Adrenal gland (tissue), 9 donors: ENCODE measurements at regions not wholly inside any gene's neighbourhood (a gene's known extent, or its start where the extent isn't known, plus 50 kb on each side); places are given as distances from the start of the nearest gene placed in this dataset.

Experiments used
- DNase-seq, 7 donors: peaks; one replicate each; pipeline ENCODE4 v3.0.0-alpha.2; 2019 to 2020
- H3K27ac ChIP-seq, 5 donors: fragments of 200-600 bp; sonication (generic) in 4 of 5; 1 replicate in 3 of 5; 2 replicates in 2 of 5; pipeline versions ENCODE4 v1.5.1 to v1.8.0; 2016 to 2020; ENCODE audit warnings: mild to moderate bottlenecking in 1 of 5
- H3K27me3 ChIP-seq: fragments of 200-600 bp; 2 replicates; pipeline ENCODE4 v1.8.0; 2021
- H3K36me3 ChIP-seq, 2 donors: fragments of 200-600 bp; replicated peaks in 1 of 2; 1 replicate in 1 of 2; 2 replicates in 1 of 2; pipeline versions ENCODE4 v1.5.1 to v1.8.0; 2018 to 2022
- H3K4me1 ChIP-seq, 2 donors: fragments of 200-600 bp; replicated peaks in 1 of 2; 1 replicate in 1 of 2; 2 replicates in 1 of 2; pipeline versions ENCODE4 v1.5.1 to v1.8.0; 2018 to 2021
- H3K4me3 ChIP-seq, 4 donors: fragments of 200-600 bp; sonication (generic) in 3 of 4; one replicate each; pipeline ENCODE4 v1.5.1; 2016 to 2018
- H3K9me3 ChIP-seq, 3 donors: fragments of 200-600 bp; sonication (generic) in 1 of 3; replicated peaks in 1 of 3; 1 replicate in 2 of 3; 2 replicates in 1 of 3; pipeline versions ENCODE4 v1.5.1 to v1.8.0; 2016 to 2021
- CTCF ChIP-seq, 6 experiments: fragments of 450-650 bp in 4 of 6; fragments of 200-600 bp in 2 of 6; sonication (generic) in 1 of 6; IDR thresholded peaks; 1 replicate in 5 of 6; 2 replicates in 1 of 6; pipeline versions ENCODE4 v1.5.1 to v1.8.0; 2016 to 2021; ENCODE audit warnings: antibody characterized with exemption in 6 of 6, mild to moderate bottlenecking in 2 of 6, moderate library complexity in 1 of 6
- POLR2A ChIP-seq, 2 donors: fragments of 450-650 bp; IDR thresholded peaks; one replicate each; pipeline ENCODE4 v1.6.1; 2017; ENCODE audit warnings: antibody characterized with exemption in 2 of 2, mild to moderate bottlenecking in 2 of 2, moderate library complexity in 1 of 2
- WGBS, 4 donors: extraction: QIAGEN DNeasy Blood & Tissue Kit in 2 of 4; methylation state at CpG; one replicate each; pipeline versions ENCODE4 v1.1.5 to v1.1.7; 2013 to 2017; 5-methylcytosine and 5-hydroxymethylcytosine counted together
- intact Hi-C, 2 donors: fragments of 100-400 bp; cut with DNase I; formaldehyde crosslinking; loops; one replicate each; pipeline versions ENCODE4 v1.14.1 to v1.15.0; 2022 to 2023
- donor health status: healthy with polysubstance abuse.
- donor health status: Bipolar disorder and iron deficiency.
- donor health status: DM: yes; HTN: yes; CAD: no.
- donor health status: DM: no; HTN: no; CAD: no.
- donor health status: DM: no; HTN: no; CAD: no.

DNA sequence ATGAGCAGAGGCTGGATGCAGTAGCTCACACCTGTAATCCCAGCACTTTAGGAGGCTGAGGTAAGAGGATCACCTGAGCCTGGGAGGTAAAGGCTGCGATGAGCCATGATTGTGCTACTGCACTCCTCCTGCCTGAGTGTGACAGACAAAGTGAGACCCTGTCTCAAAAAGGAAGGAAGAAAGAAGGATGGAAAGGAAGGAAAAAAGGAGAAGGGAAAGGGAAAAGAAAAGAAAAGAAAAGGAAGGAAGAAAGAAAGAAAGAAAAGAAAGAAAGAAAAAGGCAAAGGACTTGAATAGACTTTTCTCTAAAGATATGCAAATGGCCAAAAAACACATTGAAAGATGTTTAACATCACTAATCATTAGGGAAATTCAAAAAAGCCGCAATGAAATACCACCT lies 215.3 kb upstream of the MYLIP start:
- DNase-seq = no peak
- Histone ChIP-seq H3K27ac (no peak overlapping the region), H3K27me3 (no peaks in the 10 kb centered on the region), H3K4me1 (no peaks in the 10 kb centered on the region), H3K9me3 (no peaks in the 10 kb centered on the region), H3K4me3 (no peak overlapping the region), H3K36me3 (no peaks in the 10 kb centered on the region)
- 94 to 100% (median 97%) methylated on average over 2 of the region's 2 CpGs for WGBS, 4 donors
- TF ChIP-seq CTCF (IDR thresholded peaks at IDR 0.05) (no peak), POLR2A (IDR thresholded peaks at IDR 0.05) (no peak)
- intact Hi-C loops = no loop called here

- no peaks in the 10 kb centered on the region for H3K9me3 ChIP-seq
- H3K4me1 ChIP-seq = no peaks in the 10 kb centered on the region
- no peaks in the 10 kb centered on the region for H3K27me3 ChIP-seq
- DNase-seq = no peak
- no peak for TF ChIP-seq CTCF (IDR thresholded peaks at IDR 0.05)
- TF ChIP-seq POLR2A (IDR thresholded peaks at IDR 0.05) = no peak
- no peaks in the 10 kb centered on the region for H3K36me3 ChIP-seq
- 92% methylated on average over 9 of the region's 9 CpGs for WGBS, 4 donors
- H3K27ac ChIP-seq = no peak overlapping the region
- intact Hi-C loops = no loop called here
- no peak overlapping the region for H3K4me3 ChIP-seq
Measured at GRCh38 chr6:15912505-15913400, 216.1 kb upstream of the MYLIP start.

DNA sequence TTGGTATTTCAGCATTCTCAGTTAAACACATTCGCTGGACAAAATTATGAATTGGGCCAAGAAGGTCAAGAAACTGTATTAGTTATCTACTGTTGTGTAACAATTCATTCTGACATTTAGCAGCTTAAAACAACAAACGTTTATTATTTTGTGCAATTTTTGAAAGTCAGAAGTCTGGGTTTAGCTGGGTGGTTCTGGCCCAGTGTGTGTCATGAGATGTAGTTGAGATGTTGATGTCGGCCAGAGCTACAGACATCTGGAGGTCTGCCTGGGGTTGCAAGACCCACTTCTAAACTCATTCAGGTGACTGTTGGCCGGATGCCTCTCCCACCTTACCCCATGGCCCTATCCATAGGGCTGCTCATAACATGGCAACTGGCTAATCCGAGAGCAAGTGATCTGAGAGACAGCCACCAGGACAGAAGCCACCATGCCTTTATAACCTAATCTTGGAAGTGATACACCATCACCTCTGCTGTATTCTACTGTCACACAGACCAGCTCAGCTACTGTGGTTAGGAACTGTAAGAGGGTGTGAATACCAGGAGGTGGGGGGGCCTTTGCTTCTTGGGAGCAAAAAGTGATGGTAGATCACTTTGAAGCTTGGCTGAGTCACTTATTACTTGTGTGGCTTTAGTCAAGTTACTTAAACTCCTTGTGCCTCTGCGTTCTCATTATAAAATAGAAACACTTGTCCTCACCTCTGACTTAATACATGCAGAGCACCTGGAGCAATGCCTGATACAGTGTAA lies 217.0 kb upstream of the MYLIP start:
- 64 to 76% (median 68%) methylated on average over 5 to 6 of the region's 6 CpGs for WGBS, 4 donors
- intact Hi-C loops = no loop called here

More for the DNA sequence above, 217.0 kb upstream of the MYLIP start:
- no peak for DNase-seq
- Histone ChIP-seq H3K9me3 (no peaks in the 10 kb centered on the region), H3K4me3 (no peak overlapping the region), H3K4me1 (no peaks in the 10 kb centered on the region), H3K36me3 (no peaks in the 10 kb centered on the region), H3K27me3 (no peaks in the 10 kb centered on the region), H3K27ac (no peak overlapping the region)
- TF ChIP-seq CTCF (IDR thresholded peaks at IDR 0.05) (no peak), POLR2A (IDR thresholded peaks at IDR 0.05) (no peak)
